Tibial nerve (tissue), 3 donors: ENCODE measurements at regions not wholly inside any gene's neighbourhood (a gene's known extent, or its start where the extent isn't known, plus 50 kb on each side); places are given as distances from the start of the nearest gene placed in this dataset.

ENCODE experiments used
- POLR2A ChIP-seq, 2 donors: fragments of 450-650 bp; IDR thresholded peaks; one replicate each; pipeline ENCODE4 v1.6.1; 2017; ENCODE audit warnings: antibody characterized with exemption in 2 of 2, mild to moderate bottlenecking in 2 of 2, moderate library complexity in 2 of 2
- TF ChIP-seq, protein P1 (sequence below), 5 experiments: fragments of 200-600 bp in 3 of 5; fragments of 450-650 bp in 2 of 5; sonication (generic) in 3 of 5; IDR thresholded peaks; one replicate each; pipeline ENCODE4 v1.5.1; 2016 to 2019; ENCODE audit warnings: antibody characterized with exemption in 5 of 5, mild to moderate bottlenecking in 3 of 5, moderate library complexity in 2 of 5

DNA sequence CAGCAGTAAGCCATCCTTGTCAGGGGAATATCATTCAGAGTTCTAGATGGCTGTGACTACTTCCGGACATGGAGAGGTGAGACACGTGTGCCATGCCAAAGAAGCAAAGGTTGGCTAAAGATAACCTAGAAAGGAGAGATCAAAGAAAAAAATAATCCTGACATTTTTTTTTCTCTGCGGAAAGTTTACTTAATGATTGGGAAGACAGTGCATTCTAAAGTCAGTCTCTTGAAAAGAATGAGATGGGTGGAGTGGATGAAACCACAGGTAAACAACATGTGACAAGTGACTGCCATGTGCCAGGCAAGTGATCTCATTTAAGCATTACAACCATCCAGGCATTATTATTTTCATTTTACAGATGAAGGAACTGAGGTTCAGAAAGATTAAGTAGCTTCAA lies 436.6 kb downstream of the SOX2 start:
- TF ChIP-seq, protein P1, sequence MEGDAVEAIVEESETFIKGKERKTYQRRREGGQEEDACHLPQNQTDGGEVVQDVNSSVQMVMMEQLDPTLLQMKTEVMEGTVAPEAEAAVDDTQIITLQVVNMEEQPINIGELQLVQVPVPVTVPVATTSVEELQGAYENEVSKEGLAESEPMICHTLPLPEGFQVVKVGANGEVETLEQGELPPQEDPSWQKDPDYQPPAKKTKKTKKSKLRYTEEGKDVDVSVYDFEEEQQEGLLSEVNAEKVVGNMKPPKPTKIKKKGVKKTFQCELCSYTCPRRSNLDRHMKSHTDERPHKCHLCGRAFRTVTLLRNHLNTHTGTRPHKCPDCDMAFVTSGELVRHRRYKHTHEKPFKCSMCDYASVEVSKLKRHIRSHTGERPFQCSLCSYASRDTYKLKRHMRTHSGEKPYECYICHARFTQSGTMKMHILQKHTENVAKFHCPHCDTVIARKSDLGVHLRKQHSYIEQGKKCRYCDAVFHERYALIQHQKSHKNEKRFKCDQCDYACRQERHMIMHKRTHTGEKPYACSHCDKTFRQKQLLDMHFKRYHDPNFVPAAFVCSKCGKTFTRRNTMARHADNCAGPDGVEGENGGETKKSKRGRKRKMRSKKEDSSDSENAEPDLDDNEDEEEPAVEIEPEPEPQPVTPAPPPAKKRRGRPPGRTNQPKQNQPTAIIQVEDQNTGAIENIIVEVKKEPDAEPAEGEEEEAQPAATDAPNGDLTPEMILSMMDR (IDR thresholded peaks at IDR 0.05): no peak
- TF ChIP-seq POLR2A (IDR thresholded peaks at IDR 0.05): no peak
